ENCODE measurements at regions not wholly inside any gene's neighbourhood (a gene's known extent, or its start where the extent isn't known, plus 50 kb on each side); places are given as distances from the start of the nearest gene placed in this dataset.

- Histone ChIP-seq H3K27ac (no peak overlapping the region), H3K27me3 (no peaks in the 10 kb centered on the region), H3K36me3 (no peaks in the 10 kb centered on the region), H3K4me1 (ENCODE audit: low read depth) (no peaks in the 10 kb centered on the region), H3K9me3 (ENCODE audit: low read depth) (no peaks in the 10 kb centered on the region), H3K4me3 (no peak overlapping the region)
- peak in 1 of 2 donors; percentile 44 for DNase-seq (ENCODE audit: low read depth in 1 of 2, low spot score in 1 of 2)
- no peak for TF ChIP-seq CTCF (IDR thresholded peaks at IDR 0.05; ENCODE audit: low read depth, low read length)
Measured at GRCh38 chr16:87250431-87250960, 66.7 kb downstream of the C16orf95 start.

DNA sequence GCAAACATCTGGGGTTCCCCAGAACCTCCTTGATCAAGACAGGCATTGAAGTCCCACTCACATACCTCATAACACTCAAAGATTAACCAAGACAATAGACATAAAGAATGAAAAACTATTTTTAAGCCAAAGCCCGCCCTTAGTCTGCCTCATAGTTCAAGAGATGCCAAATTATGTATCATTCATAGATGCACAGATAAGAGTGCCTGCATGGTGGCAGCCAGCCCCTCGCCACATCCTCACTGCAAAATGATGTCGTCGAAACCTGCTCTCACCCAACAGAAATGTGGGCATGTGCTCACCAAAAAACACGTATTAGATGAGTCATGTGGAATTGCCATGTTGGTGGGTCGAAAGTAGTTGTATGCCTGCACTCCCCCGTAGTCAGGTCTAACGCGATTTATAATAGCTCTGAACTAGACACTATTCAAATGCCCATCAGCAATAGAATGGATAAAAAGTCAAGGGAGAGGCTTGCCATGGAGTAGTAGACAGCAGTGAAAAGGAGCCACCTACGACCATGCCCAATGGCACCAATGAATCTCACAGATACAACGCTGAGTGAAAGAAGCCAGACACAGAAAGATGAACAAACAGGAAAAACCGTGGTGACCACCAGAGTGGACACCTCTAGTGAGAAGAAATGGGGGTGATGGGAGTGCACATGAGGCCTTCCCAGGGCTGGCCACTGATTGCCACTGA, 64.8 kb downstream of the C16orf95 start:
- Histone ChIP-seq H3K27ac (no peak overlapping the region), H3K27me3 (no peaks in the 10 kb centered on the region), H3K9me3 (ENCODE audit: low read depth) (no peaks in the 10 kb centered on the region), H3K4me3 (no peak overlapping the region), H3K36me3 (no peaks in the 10 kb centered on the region), H3K4me1 (ENCODE audit: low read depth) (no peaks in the 10 kb centered on the region)
- DNase-seq (ENCODE audit: low read depth in 1 of 2, low spot score in 1 of 2): no peak
- TF ChIP-seq CTCF (IDR thresholded peaks at IDR 0.05; ENCODE audit: low read depth, low read length): no peak

Data from cardiac muscle cell (in vitro differentiated cells and primary cell).